ENCODE measurements at regions not wholly inside any gene's neighbourhood (a gene's known extent, or its start where the extent isn't known, plus 50 kb on each side); places are given as distances from the start of the nearest gene placed in this dataset.
"Not testable (repeated sequence)": the region's sequence is repeated elsewhere in the genome, so short reads cannot be mapped to it uniquely, and the experiment has no call there.

- no peak for DNase-seq
Observed at GRCh38 chr7:69526570-69526969, 71.7 kb upstream of the AUTS2 start.

- no peak for DNase-seq
Observed at GRCh38 chr7:69527706-69528105, 70.6 kb upstream of the AUTS2 start.

- DNase-seq: no peak
Observed at GRCh38 chr7:69531050-69531449, 67.2 kb upstream of the AUTS2 start.

GRCh38 chr7:69534461-69535041 is 63.7 kb upstream of the AUTS2 start:
- DNase-seq: no peak

- DNase-seq: no peak
Observed at GRCh38 chr7:69537691-69538090, 60.6 kb upstream of the AUTS2 start.

- no peak for DNase-seq
Observed at GRCh38 chr7:69539531-69539930, 58.7 kb upstream of the AUTS2 start.

- DNase-seq: no peak
Observed at GRCh38 chr7:69540287-69540686, 58.0 kb upstream of the AUTS2 start.

GRCh38 chr7:69541779-69542432 is 56.4 kb upstream of the AUTS2 start:
- not testable (repeated sequence) for DNase-seq

- DNase-seq: no peak
Observed at GRCh38 chr7:69545175-69545574, 53.1 kb upstream of the AUTS2 start.

Measured in CD4-positive, alpha-beta T cell treated with Interleukin-1 beta for 1 hour (primary cell).